T1000 (cell line): ENCODE measurements at regions not wholly inside any gene's neighbourhood (a gene's known extent, or its start where the extent isn't known, plus 50 kb on each side); places are given as distances from the start of the nearest gene placed in this dataset.
"Not testable (repeated sequence)": the region's sequence is repeated elsewhere in the genome, so short reads cannot be mapped to it uniquely, and the experiment has no call there.

Source experiments
- DNase-seq: peaks from one replicate; lab custom pipeline; 2025; ENCODE audit warnings: mixed read lengths; lab: John Stamatoyannopoulos, UW

DNA sequence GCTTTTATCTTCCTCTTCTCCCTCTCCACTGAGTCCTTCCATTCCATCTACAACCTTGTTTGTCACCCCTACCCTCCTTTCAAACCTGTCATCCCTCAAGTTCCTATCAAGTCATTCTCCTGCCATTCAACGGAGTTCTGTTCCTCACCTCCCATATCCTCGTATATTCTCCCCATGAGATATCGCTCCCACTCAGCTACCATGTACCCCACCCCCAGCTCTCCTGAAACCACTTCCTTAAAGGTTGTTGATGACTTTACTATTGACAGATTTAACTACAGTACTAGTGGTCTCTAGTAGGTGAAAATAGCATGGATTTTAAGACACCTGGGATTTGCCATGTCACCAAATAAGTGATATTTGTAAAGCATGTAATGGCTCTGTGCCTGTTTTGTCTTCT is 107.4 kb upstream of the BARHL2 start:
- no peak for DNase-seq

DNA sequence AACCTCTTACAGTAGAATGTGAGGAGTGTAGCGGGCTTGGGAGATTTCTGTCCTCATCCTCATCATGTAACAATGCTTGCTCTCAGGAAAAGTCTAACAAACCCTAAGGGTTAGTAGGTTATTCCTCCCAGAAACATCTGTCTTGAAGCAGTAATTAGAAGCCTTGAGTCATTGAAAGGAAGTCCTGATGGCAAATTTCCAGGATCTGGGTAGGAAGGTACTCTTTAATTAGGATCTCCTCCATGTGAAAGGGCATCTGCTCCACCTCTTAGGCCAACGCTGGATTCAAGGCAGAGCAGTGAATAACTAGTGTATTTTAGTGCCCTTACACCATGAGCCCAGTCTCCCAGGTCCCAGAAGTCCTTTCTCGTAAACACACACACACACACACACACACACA is 106.6 kb upstream of the BARHL2 start:
- no peak for DNase-seq

DNA sequence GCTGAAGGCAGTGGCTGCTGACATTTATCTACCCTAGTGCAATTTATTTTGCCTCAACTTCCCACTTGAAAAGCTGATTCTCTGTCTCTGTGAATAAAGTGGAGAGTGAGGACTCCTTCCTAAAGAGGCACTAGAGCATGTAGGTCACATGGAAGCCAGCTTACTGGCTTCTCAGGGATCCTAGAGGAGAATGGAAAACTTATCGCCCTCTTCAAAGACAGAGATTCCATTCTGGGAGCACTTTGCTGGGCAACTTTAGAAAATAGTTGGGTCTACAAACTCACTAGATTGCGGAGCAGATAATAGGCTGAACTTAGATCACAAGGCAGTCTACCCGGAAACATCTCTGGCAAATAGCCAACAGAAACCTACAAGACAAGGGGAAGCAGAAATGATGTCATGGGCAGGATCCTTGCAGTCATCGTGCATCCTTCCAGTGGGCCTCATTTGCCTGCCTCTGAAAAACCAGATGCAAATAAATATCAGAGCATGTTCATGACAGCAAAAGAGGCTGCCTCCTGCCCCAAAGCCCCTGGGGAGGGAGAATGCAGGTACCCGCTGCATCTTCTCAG is 104.8 kb upstream of the BARHL2 start:
- no peak for DNase-seq

DNA sequence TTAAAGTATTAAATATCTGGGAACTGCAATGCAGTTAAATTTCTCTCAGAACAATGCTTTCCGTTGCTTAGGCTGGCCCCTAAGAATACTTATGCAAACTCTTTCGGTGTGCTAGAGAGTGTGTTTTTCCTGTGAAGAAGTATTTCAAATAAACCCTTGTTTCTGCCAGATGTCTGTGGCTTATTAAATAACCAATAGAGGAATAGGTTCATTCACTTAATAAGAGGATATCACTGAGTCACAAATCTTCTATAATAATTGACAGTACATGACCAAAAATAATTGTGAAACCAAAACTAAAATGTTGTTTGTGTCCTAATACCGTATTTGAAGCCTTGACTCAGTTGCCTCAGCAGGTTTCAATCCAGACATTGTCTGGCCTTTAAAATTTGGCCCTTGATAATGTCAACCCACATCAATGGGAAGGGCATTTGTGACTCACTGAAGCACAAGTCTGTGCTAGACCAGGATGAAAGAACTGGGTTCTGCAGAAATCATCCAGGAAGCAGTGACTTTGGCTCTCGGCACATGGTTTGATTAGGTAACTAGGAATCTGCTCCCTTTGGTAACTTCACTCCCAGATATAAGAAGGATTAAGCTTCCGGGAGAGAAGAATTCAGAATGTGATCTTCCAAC is 104.2 kb upstream of the BARHL2 start:
- DNase-seq, result no peak

DNA sequence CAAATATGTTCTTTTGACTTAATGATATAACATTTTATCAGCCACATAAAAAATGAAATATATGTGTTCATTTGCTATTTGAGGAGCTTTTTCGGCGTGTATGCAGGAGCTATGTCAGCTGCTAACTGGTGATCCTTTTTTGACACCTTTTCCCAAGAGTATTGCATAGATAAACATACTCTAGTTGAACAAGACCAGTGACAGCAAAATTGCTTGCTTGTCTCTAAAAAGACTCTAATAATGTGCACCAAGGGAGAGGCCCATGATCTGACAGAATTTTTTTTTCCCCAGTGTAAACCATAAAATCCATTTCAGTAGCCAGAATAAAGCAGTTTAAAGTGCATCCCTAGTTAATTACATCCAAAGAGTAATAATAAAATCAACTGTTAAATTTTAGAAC is 103.6 kb upstream of the BARHL2 start:
- DNase-seq, result no peak

DNA sequence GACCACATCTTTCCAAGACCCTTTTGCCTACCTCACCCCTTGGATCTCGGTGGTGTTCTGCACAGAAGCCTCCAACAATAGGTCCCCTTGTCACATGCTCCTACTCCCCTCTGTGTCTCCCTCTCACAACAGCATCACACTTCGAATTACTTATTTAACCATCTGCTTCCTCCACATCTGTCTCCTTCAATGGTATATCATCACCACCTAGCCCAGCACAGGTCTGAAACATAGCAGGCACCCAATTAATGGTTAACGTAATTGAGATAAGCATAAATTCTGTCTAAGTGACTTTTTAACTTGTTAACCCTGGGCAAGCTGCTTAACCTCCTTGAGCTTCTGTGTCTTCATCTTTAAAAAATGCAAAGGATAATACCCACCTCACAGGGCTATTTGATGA is 100.3 kb upstream of the BARHL2 start:
- DNase-seq, result no peak

DNA sequence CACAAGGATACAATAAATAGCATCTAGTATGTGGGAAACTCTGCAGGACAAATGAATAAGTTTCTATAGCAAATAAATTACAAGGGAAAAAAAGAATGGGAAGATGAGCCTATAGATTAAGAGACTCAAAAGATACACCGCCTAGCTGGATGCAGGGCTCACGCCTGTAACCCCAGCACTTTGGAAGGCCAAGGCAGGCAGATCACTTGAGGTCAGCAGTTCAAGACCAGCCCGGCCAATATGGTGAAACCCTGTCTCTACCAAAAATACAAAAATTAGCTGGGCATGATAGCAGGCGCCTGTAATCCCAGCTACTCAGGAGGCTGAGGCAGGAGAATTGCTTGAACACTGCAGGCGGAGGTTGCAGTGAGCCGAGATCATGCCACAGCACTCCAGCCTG is 95.1 kb upstream of the BARHL2 start:
- not testable (repeated sequence) for DNase-seq

DNA sequence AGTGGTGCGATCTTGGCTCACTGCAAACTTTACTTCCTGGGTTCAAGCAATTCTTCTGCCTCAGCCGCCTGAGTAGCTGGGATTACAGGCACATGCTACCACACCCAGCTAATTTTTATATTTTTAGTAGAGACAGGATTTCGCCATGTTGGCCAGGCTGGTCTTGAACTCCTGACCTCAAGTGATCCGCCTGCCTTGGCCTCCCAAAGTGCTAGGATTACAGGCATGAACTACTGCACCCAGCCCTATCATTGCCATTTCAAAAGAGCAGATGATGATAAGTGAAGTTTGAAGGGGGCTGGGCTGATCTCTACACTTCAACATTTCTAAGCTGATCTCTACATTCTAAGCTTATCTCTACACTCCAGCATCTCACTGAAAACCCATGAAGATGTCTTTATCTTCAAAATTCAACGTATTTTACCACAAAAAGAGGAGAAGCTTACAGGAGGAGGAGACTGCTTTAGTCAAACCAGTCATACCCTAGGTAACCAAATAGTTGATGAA is 94.4 kb upstream of the BARHL2 start:
- DNase-seq, result not testable (repeated sequence)

DNA sequence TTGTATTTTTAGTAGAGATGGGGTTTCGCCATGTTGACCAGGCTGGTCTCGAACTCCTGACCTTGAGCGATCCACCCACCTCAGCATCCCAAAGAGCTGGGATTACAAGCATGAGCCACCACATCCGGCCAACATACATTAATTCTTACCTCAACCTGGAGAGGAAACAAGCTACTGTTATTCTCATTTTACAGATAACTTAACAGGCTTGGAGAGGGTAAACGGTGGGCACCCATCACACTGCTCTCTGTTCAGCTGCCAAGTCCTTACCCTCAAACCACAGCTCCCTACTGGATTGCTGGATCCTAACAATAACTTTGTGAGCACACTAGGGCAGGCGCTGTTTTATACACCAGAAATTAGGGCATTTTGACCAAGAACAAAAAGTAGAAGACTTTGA is 93.6 kb upstream of the BARHL2 start:
- DNase-seq, result no peak

DNA sequence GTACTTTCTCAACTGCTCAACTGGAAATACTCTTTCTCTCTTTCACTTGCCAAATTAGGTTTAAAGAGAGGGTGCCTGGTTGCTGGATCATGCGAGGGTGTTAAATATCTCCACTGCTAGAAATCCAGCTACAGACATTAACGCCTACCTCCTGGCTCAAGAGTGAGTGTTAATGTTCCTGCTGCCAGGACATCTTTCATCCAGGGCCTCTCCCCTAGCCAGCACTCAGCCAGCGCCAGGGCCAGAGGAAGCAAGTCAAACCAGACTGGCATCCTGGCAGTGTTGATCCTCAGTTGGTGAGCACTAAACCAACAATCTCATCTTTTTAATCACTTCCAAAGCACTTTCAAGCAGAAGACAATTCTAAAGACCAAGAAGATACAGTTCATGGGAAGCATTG is 92.9 kb upstream of the BARHL2 start:
- no peak for DNase-seq

DNA sequence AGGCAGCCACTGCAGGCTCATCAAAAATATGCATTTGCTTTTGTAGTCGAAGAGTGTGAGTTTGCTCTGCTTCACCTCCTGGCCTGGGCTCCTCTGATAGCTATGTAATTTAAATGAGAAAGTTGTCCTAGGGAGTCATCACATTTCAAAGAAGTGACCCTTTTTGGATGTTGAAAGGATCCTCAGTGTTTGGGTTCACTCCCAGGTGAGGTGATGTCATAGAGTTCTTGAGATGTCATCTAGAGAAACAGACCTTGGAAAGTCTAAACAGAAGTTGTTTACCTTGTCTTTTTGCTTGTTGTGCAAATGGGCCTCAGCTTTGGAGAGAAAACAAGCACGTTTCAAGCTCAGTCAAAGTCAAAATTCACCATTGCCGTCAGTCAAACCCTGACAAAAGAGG is 92.0 kb upstream of the BARHL2 start:
- DNase-seq, result no peak

DNA sequence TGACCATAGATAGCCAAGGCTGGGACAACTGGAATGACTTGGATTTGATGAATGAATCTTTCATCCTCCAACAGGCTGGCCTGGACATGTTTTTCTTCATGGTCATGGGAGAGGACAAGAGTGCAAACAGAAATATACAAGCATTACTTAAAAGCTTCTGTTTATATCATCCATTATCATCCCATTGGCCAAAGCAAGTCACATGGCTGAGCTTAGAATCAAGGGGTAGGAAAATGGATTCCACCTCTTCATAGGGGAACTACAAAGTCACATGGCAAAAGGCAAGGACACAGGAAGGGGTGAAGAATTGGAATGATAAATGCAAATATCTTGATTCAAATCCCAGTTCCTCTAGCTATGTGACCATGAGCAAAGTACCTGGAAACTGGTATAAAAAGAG is 90.2 kb upstream of the BARHL2 start:
- no peak for DNase-seq

DNA sequence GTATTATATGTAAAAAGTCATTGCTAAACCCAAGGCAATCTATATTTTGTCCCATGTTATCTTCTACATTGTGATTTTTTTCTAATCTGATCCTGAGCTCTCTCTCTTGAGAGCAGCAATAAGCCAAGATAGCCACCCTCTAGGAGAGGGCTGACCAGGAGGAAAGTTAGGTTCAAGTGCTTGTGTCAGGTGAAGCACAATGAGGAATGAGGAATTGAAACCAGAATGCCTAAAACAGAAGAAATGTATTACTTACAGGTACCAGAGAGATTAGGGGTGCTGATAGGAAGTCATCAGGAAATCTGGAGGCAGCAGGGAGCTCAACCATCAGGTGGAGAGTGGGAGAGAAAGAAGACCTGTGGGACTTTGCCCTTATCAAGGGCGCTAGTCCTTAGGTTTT is 85.5 kb upstream of the BARHL2 start:
- DNase-seq, result no peak

DNA sequence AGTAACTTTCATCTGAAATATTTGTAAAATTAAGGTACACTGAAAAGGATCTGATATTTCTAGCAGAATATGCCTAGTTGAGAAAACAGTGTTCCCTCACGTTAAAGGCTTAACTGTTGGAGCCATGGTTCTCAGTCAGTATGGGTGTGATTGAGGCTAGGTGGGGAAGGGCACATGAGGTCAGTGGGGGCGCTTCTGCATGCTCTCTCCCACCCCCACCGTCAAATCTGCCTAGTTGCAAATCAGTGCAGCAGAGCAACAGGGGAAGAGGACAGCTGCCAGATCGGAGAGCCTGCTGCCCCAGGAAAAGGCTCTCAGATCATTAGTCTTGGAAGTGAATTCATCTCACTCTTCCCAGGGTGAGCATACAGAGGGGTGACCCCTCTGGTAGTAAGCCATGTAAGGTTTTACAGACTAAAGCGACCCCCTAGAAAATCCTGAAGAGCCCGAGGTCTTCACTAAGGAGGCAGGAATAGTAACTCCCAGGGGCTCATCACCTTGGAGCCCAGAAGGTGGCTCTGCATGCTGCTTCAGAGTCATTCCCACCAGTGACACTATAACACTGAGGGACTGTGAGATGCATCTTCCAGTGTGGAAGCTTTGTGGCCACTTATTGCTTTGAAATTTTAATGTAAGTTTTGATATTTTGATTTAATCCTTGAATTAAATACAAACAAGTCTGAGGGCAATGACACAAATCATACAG is 83.1 kb upstream of the BARHL2 start:
- DNase-seq, result no peak

DNA sequence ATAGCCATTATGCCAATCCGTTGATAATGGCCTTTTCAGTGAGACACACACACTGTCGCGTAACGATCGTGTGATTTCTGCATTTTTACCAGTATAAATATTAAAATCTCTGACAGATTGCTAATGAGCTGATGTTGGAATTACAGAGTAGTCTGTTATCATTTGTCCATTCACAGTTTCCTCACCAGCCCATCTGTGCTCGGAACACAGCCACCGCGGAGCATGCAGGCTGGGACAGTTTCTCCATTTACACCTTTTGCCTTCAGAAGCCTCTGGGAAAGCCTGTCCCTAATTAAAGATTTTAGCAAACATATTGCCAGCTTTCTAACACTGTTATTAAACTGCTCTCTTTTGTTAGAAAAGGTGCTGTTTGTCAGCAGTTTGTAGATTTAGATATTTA is 82.2 kb upstream of the BARHL2 start:
- no peak for DNase-seq

DNA sequence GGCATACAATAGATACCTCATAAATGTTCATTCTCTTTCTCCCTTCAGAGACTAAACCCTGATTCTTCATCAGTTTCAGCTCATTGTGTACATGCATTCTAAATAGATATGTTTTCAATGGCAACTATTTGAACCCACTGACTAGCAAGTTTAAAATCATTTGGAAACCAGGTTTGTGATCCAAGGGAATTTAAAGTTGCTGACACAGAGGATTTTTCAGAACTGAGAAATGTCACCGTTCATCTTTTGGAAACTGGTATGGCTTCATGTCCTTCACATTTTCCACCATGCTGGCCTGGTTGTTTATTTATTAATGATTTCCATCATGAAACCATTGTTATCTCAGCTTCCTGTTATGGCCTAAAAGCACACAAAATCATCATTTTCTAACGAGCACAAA is 81.8 kb upstream of the BARHL2 start:
- no peak for DNase-seq

DNA sequence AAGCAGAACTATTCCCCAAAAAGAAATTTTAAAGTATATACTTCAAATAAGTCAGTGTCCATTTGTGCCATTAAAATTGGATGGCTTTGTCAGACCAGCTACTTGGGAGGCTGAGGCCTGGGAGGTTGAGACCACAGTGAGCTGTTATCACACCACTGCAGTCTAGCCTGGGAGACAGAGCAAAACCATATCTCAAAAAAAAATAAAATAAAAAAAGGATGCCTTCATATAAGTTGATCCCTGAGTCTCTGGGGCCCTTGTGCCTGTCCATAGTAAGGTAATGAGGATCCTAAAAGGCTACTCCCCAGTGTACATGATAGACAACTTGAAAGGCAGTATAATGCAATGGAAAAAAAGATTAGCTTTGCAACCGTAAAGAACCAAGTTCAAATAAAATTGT is 81.2 kb upstream of the BARHL2 start:
- DNase-seq, result no peak

DNA sequence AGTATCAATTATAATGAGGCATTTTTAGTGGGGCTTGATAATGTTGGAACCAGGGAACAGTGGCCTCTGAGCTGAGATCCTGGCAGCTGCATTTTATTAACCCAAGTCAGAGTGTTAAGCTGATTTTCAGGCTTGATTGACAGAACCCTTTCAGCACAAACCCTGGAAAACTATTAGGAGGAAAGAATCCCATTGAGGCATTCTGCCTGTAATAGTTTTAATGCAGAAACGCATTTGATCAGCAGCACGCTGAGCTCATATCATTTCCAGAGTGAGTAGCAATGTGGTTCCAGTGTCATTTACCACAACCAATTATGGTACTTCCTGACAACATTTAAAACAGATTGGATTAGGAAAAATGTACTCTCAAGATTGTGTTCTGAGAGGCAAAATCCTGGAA is 78.3 kb upstream of the BARHL2 start:
- DNase-seq, result no peak

DNA sequence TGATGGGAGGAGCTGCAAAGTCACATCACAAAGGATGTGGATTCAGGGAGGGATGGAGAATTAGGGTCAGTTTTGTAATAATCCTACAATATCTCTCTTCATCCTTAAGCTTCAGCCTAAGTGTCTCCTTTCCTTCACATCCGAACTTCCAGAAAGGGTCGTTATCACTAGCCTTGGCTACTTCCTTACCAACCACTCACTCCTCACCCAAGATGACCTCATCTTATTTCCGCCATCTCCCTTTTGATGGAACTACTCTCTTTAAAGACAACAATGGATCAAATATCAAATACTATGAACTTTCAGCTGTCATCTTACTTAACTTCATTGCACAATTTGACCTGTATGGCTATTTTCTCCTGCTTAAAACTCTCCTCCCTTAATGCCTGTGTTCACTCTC is 69.6 kb upstream of the BARHL2 start:
- no peak for DNase-seq

DNA sequence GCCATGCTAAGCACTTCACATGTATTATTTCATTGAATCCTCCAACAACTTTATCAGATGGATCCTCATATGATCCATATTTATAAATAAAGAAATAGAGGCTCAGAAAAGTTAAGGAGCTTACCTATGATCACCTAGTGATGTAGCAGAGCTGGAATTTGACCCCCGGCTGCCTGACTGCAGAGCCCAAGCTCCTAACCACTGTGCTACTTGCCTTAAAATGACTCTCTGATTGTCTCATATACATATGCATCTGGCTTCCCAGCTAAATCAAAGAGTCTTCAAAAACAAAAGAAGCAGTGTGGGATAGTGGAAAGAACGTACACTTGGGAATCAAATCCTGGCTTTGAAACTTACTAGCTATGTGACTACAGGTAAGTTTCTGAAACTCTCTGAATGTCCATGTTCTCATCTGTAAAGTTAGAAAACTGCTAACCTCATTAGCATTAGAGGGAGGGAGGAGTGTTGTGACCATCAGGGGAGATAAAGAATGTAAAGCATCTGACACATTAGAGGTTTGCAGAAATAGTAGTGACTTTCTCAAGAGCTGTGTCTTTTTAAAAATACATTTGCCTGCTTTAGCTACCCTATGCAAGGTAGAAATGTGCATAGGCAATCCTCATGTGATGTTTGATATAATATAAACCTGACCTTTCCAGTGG is 67.2 kb upstream of the BARHL2 start:
- DNase-seq, result no peak

DNA sequence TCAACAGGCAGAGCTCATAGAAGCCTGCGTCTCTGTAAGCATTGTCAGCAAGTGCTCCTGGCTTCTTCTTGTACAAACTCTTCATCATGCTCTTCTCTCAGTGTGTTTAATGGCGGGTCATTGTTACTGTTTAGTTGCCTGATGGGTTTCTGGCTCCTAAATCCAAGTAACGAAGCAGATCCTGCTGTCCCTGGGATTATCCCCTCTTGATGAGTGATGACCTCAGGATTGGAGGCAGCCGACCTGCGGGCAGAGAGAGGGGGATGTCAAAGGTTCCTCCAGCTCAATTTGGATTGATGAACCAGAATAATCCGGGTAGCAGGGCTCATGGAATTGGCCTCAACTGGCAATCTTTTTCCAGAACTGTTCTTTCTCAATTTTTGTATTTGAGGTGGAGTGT is 66.1 kb upstream of the BARHL2 start:
- no peak for DNase-seq

DNA sequence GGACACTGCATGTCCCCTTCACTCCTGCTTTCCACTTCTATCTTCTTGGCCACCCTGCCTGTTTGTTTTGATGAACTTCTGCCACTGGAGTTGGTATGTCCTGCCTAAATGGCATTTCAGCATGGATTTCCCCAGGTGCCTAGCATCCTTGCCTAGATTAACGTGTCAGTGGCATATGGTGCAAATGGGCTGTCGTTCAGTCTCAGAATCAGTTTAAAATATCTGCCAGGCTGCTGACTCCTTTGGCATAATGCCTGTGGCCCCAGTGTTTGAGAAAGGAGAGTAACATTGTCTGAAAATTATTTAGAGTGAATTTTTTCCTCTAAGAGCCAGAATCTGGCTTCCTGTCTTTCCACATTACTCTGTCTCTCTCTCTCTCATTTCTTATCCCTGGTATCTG is 64.9 kb upstream of the BARHL2 start:
- DNase-seq, result no peak

DNA sequence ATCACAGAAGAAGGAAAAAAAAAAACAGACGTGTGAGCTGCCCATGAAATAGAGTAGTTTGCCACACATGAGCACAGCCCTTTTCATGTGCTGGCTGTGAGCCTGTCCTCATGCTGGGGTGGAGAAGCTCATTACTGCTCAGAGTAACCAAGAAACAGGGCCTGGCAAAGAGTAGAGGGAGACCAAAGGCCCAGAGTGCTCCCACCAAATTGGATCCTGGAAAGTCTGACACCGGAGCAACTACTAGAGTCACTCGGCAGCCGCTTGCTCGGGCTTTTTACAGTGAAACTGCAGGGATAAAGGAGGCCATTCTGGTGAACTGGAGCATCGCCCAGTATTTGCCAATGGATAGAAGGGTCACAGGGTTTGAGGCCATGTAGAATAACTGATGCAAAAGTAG is 64.4 kb upstream of the BARHL2 start:
- DNase-seq, result no peak
